Cardiac fibroblast (primary cell): ENCODE measurements at regions not wholly inside any gene's neighbourhood (a gene's known extent, or its start where the extent isn't known, plus 50 kb on each side); places are given as distances from the start of the nearest gene placed in this dataset.

Experiments used
- DNase-seq, 2 donors: peaks; one replicate each; pipeline versions ENCODE4 v3.0.0 to v3.0.0-alpha.2; 2010; ENCODE audit warnings: low read depth in 2 of 2
- H3K4me3 ChIP-seq, 2 donors: replicated peaks in 1 of 2; 1 replicate in 1 of 2; 2 replicates in 1 of 2; pipeline ENCODE4 v1.5.1; 2011; ENCODE audit warnings: low read depth in 2 of 2, low read length in 2 of 2, mild to moderate bottlenecking in 2 of 2, moderate library complexity in 1 of 2
- TF ChIP-seq, protein P1 (sequence below): IDR thresholded peaks from one replicate; pipeline ENCODE4 v1.5.1; 2011; ENCODE audit warnings: low read depth, mild to moderate bottlenecking, low read length, inconsistent platforms

DNA sequence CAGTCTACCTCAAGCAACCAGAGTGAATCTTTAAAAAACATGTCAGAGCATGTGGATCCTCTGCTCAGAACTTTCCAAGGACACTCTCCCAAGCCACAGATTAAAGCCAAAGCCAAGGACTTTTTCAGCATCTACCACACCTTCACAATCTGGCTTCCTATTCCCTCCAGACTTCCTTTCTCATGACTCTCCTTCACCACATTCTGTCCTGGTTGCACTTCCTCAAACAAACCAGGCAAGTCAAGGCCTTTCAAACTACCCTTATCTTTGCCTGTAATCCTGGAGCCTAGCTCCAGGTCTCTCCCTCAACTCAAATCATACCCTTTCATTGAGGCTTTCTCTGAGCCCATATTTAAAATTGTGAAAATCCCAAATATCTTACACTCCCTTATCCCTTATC lies 191.6 kb upstream of the GALNTL6 start:
- H3K4me3 ChIP-seq, result no peak overlapping the region
- no peak for DNase-seq
- TF ChIP-seq, protein P1, sequence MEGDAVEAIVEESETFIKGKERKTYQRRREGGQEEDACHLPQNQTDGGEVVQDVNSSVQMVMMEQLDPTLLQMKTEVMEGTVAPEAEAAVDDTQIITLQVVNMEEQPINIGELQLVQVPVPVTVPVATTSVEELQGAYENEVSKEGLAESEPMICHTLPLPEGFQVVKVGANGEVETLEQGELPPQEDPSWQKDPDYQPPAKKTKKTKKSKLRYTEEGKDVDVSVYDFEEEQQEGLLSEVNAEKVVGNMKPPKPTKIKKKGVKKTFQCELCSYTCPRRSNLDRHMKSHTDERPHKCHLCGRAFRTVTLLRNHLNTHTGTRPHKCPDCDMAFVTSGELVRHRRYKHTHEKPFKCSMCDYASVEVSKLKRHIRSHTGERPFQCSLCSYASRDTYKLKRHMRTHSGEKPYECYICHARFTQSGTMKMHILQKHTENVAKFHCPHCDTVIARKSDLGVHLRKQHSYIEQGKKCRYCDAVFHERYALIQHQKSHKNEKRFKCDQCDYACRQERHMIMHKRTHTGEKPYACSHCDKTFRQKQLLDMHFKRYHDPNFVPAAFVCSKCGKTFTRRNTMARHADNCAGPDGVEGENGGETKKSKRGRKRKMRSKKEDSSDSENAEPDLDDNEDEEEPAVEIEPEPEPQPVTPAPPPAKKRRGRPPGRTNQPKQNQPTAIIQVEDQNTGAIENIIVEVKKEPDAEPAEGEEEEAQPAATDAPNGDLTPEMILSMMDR, result no peak

DNA sequence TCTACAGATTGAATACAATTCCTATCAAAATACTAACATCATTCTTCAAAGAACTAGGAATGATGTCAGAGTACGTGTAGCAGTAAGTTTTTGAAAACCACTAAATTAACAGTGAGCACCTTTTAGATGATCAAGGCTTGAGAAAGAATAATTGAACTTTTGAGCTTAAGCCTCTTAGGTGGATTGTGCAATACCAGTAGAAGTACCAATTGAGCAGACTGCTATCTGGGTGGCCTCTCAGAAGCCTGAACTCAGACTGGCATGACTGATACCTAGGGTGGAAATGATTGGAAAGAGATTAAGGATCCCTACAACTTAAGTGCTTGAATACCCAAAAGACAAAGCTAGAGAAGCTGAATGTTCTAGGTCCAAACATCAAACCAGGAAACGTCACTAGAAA lies 200.3 kb upstream of the GALNTL6 start:
- no peak for DNase-seq
- TF ChIP-seq, protein P1, result no peak
- no peak overlapping the region for H3K4me3 ChIP-seq

DNA sequence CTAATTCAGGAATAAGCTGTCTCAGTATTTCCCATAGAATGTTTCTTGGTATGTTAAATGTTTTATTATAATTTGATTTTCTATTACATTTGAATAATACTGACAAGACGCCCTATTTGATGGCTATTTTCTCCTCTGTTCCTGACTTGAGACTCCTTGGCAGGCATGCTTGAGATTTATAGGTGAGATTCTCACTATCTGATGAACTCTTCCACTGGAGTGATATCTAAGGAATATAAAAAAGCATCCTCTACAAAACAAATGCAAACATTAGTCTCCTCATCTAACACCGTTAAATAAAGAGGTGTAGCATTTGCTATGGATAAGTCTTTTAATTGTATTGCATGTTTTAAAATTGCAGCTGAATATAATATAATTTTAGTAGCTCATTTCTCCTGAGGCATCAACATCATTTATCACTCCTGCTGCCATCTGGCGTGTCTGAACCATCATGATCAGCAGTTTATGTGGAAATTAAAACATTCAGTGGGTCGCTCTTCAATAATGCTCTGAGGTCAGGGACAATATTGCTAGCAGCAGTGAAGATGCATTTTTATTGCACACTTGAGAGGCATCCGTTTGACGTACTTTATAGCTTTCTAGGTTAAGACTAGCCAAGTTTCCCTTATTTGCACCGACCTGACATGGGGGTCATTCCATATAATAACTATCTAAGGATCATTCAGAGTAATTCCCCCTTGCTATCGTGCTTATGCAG lies 210.4 kb upstream of the GALNTL6 start:
- TF ChIP-seq, protein P1, result no peak
- DNase-seq, result no peak
- H3K4me3 ChIP-seq, result no peak overlapping the region

DNA sequence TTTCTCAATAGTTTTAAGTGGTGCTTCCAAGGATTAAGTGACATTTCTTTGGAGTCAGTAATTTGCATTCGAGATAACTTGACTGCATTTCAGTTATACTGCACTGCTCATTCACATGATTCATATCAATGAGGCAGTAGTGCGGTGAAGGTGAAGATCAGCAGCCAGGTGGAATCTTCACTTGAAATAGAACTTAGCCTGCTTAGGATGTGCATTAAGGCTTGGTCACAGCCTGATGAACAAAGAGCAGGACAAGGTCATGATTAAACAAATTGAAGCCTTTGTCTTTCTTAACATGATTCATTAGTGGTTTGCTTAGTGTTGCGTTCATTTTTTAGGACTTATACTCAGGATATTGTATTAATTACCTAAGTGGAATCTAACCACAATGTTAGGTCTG lies 212.1 kb upstream of the GALNTL6 start:
- no peak overlapping the region for H3K4me3 ChIP-seq
- no peak for DNase-seq
- TF ChIP-seq, protein P1, result no peak

DNA sequence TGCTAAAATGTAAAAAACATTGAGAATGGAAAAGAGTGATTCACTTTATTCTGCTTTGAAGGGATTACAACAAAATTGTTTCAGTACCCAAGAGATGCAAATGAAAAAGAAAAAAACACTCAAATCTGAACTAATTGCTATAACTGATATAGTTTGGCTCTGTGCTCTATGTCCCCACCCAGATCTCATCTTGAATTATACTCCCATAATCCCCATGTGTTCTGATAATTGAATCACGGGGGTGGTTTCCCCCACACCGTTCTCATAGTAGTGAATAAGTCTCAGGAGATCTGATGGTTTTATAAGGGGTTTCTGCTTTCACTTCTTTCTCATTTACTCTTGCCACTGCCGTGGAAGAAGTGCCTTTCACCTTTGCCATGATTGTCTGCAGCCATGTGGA lies 213.6 kb upstream of the GALNTL6 start:
- DNase-seq, result no peak
- H3K4me3 ChIP-seq, result no peak overlapping the region
- TF ChIP-seq, protein P1, result no peak

DNA sequence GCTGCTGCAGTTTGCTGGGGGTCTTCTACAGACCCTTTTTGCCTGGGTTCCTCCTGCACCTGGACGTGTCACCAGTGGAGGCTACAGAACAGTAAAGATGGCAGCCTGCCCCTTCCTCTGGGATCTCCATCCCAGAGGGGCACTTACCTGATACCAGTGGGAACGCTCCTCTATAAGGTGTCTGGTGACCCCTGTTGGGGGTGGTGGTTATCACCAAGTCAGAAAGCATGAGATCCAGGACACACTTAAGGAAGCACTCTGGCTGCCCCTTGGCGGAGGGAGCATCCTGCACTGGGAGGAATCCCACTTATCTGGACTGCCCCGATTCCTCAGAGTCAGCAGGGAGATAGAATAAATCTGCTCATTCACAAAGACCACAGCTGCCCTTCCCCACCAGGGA lies 218.9 kb upstream of the GALNTL6 start:
- no peak overlapping the region for H3K4me3 ChIP-seq
- no peak for DNase-seq
- TF ChIP-seq, protein P1, result no peak

DNA sequence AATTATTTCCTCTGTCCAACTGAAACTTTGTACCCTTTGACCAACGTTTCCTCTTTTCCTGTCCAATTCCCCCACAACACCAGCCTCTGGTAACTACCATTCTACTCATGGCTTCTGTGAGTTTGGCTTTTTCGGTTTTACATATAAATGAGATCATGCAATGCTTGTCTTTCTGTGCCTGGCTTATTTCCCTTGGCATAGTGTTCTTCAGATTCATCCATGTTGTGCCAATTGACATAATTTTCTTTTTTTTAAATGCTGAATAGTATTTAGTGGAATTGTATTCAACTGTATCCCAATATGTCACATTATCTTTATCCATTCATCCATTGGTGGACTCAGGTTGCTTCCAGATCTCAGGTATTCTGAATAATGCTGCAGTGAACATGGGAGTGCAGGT lies 222.5 kb upstream of the GALNTL6 start:
- DNase-seq, result no peak
- TF ChIP-seq, protein P1, result no peak
- no peak overlapping the region for H3K4me3 ChIP-seq
